ENCODE measurements at regions not wholly inside any gene's neighbourhood (a gene's known extent, or its start where the extent isn't known, plus 50 kb on each side); places are given as distances from the start of the nearest gene placed in this dataset.

DNA sequence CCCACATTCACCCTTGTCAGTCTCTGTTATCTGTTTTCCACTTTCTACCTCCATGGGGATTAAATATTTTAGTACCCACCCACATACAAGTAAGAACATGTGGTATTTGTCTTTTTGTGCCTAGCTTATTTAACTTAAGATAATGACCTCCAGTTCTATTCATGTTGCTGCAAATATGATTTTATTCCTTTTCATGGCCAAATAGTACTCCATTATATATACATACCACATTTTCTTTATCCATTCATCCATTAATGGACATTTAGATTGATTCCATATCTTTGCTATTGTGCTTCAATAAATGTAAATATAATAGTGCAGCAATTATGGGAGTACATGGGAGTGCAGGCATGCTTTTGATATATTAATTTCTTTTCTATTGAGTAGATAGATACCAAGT is 185.8 kb downstream of the RPAP3 start:
- no peak for TF ChIP-seq ZFX (IDR thresholded peaks at IDR 0.05; ENCODE audit: borderline replicate concordance)
- TF ChIP-seq, protein P1, sequence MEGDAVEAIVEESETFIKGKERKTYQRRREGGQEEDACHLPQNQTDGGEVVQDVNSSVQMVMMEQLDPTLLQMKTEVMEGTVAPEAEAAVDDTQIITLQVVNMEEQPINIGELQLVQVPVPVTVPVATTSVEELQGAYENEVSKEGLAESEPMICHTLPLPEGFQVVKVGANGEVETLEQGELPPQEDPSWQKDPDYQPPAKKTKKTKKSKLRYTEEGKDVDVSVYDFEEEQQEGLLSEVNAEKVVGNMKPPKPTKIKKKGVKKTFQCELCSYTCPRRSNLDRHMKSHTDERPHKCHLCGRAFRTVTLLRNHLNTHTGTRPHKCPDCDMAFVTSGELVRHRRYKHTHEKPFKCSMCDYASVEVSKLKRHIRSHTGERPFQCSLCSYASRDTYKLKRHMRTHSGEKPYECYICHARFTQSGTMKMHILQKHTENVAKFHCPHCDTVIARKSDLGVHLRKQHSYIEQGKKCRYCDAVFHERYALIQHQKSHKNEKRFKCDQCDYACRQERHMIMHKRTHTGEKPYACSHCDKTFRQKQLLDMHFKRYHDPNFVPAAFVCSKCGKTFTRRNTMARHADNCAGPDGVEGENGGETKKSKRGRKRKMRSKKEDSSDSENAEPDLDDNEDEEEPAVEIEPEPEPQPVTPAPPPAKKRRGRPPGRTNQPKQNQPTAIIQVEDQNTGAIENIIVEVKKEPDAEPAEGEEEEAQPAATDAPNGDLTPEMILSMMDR (IDR thresholded peaks at IDR 0.05), result no peak
- H3K27ac ChIP-seq, result no peak overlapping the region

DNA sequence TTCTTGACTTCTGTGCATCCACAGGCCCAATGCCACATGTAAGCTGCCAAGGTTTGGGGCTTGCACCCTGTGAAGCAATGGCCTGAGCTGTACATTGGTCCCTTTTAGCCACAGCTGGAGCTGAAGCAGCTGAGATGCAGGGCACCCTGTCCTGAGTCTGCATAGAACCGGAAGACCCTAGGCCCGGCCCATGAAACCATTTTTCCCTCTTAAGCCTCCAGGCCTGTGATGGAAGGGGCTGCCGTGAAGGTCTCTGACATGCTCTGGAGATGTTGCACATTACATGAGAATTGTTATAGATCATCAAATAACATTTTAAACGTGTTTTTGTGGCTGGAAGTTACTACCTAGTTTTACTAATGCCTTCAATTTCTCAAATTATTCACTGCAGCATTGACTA is 188.7 kb downstream of the RPAP3 start:
- H3K27ac ChIP-seq, result no peak overlapping the region
- TF ChIP-seq, protein P1 (IDR thresholded peaks at IDR 0.05), result no peak
- no peak for TF ChIP-seq ZFX (IDR thresholded peaks at IDR 0.05; ENCODE audit: borderline replicate concordance)

DNA sequence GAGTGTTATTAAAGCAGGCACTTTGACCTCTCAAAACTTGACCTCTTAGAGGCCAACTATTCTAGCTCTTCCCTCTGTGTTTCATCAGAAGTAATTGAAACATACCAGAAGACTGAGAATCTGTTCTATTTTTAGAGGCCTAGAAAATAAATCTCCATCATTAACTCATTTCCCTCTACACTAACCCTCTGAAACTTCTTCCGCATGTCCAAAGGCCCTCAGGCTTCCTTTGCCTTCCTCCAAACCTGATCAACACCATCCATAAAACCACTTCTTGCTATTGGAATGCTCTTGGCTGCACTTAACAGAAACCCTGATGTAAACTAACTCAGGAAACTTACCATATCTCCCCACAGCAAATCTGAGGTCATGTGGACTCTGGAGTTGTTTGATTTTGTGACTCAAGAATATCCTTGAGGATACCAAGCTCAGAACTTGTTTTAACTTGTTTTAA is 196.4 kb downstream of the RPAP3 start:
- no peak overlapping the region for H3K27ac ChIP-seq
- TF ChIP-seq, protein P1 (IDR thresholded peaks at IDR 0.05), result no peak
- no peak for TF ChIP-seq ZFX (IDR thresholded peaks at IDR 0.05; ENCODE audit: borderline replicate concordance)

DNA sequence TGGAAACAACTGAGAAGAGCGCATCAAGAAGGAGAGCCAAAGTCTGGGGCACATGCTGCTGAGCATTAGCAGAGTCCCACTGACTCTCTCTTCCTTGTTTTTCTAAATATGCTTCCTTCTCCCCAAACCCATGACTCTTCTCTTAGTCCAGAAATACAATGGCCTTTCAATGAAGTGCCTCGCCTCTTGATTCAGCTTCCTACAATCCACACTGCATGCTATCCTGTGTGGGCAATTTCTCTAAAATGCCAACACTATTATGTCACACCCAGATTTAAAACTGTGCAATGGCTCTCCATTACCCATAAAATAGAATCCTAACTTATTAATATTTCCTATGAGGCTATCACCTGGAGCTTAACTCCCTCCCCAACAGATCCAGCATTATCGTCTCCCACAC is 198.6 kb downstream of the RPAP3 start:
- no peak overlapping the region for H3K27ac ChIP-seq
- TF ChIP-seq, protein P1 (IDR thresholded peaks at IDR 0.05), result no peak
- TF ChIP-seq ZFX (IDR thresholded peaks at IDR 0.05; ENCODE audit: borderline replicate concordance), result no peak

DNA sequence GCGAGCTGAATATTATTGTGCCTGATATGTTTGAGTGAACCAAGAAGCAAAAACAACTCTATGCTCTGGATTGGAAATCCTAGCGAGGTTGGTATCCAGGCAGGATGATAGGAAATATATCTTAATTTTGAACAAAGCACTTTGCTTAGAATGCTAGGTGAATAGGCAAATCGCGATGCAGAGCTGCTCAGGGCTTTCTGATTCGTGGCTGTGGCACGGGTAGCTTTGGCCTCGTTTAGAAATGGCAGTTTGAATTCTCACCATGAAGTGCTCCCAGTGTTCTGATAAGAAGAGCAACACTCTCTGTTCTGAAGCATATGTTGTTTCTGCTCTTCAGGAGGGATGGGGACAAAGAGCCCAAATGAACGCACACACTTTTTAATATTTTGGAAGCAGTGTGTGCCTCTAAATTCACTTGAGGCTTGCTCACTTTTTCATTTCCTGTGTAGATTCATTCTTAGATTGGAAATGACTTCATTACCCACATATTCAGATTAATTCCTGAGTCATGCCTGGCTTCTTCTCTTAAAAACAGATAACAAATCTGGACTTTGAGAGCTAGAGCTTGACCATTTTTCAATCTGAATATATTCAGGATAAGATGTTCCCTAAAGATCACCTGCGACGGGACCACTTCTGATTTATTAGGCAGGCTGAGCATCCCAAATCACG is 200.9 kb downstream of the RPAP3 start:
- TF ChIP-seq, protein P1 (IDR thresholded peaks at IDR 0.05), result no peak
- TF ChIP-seq ZFX (IDR thresholded peaks at IDR 0.05; ENCODE audit: borderline replicate concordance), result no peak
- no peak overlapping the region for H3K27ac ChIP-seq

DNA sequence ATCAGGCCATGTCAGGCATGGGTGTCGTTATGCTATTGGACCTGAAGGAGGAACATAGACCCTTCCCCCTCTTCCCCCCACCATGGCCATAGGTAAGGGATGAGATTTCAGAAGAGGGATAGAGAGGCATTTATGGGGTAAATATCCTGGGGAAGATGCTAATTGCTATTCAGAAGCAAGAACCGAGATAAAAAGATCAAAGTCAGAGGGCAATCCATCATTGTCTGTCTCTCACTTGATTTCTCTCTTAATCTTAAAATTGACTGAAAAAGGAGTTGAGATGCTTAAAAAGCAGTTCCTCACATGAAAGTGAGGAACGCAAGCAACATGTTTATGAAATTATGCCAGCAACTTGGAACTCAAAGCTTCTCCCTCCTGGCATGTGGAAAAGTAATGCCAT is 212.0 kb downstream of the RPAP3 start:
- TF ChIP-seq, protein P1 (IDR thresholded peaks at IDR 0.05), result no peak
- TF ChIP-seq ZFX (IDR thresholded peaks at IDR 0.05; ENCODE audit: borderline replicate concordance), result no peak
- H3K27ac ChIP-seq, result no peak overlapping the region

DNA sequence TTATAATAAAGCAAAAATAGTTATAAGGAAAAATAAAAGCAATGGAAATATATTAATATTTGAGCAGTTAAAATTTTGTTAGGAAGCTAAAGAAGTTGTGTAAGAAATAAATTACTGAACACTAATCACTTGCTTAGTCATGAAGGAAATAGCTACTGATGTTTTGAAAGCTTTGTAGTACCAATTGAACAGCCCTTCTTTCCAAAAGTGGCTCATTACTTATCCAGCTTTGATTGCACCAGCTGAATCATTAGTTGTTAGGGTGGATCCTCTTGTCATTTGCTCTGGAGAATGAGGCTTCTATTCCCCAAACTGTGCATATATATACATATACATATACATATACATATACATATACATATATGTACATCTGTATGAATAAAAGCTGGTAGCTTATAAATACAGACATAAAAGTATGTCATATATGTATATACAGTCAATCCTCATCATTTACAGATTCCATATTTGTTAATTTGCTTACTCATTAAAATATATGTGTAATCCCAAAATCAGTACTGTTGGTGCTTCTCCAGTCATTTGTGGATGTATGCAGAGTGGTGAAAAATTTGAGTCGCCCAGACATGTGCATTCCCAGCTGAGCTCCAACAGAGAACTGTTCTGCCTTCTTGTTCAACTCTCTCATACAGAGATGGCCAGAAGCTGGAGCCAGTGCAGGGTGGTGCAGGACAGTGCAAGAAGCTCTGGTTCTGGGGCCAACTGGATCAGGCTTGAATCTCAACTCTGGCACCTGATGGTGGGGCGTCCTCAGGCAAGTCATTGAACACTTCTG is 214.1 kb downstream of the RPAP3 start:
- no peak overlapping the region for H3K27ac ChIP-seq
- TF ChIP-seq ZFX (IDR thresholded peaks at IDR 0.05; ENCODE audit: borderline replicate concordance), result no peak
- TF ChIP-seq, protein P1 (IDR thresholded peaks at IDR 0.05), result no peak
